B cell (primary cell): ENCODE measurements at regions not wholly inside any gene's neighbourhood (a gene's known extent, or its start where the extent isn't known, plus 50 kb on each side); places are given as distances from the start of the nearest gene placed in this dataset.

Experiments used
- ATAC-seq: fragments of 200-7000 bp; cut with Tn5 transposase; one replicate; pipeline ENCODE4 v1.10.0; 2021; ENCODE audit warnings: low read depth, mild to moderate bottlenecking, moderate number of reproducible peaks, moderate library complexity
- CTCF ChIA-PET: fragments of 350-600 bp; sonication (Branson Sonifier 250); formaldehyde crosslinking; loops from one replicate; lab custom pipeline; 2021; ENCODE audit warnings: antibody characterized with exemption, inconsistent platforms; lab: Charles Lee
- POLR2A ChIA-PET: fragments of 350-600 bp; sonication (Branson Sonifier 250); formaldehyde crosslinking; loops from one replicate; lab custom pipeline; 2021; ENCODE audit warnings: antibody characterized with exemption; lab: Charles Lee
- DNase-seq: peaks from one replicate; pipeline ENCODE4 v3.0.0; 2013
- H2AFZ ChIP-seq: 2 replicates; pipeline ENCODE4 v1.6.1; 2012; ENCODE audit warnings: mild to moderate bottlenecking, low read depth, low read length; ENCODE audit not compliant: insufficient read depth, poor library complexity, severe bottlenecking
- H3K27ac ChIP-seq, 2 donors: 1 replicate in 1 of 2; 2 replicates in 1 of 2; pipeline ENCODE4 v1.5.1; 2012 to 2013; ENCODE audit warnings: low read length in 2 of 2, mild to moderate bottlenecking in 2 of 2, moderate library complexity in 1 of 2
- H3K27me3 ChIP-seq, 4 experiments: fragments of 200-600 bp in 1 of 4; sonication (generic) in 1 of 4; replicated peaks in 1 of 4; 1 replicate in 2 of 4; 2 replicates in 2 of 4; pipeline versions ENCODE4 v1.6.1 to v1.7.0; 2013 to 2016; ENCODE audit warnings: low read length in 3 of 4, mild to moderate bottlenecking in 2 of 4, mixed read lengths in 1 of 4, moderate library complexity in 1 of 4; ENCODE audit not compliant: insufficient read depth in 4 of 4, control insufficient read depth in 3 of 4; ENCODE audit errors: control extremely low read depth in 1 of 4
- H3K36me3 ChIP-seq, 2 experiments: replicated peaks in 1 of 2; 1 replicate in 1 of 2; 2 replicates in 1 of 2; pipeline versions ENCODE4 v1.6.1 to v1.7.1; 2013; ENCODE audit warnings: low read length in 1 of 2; ENCODE audit not compliant: insufficient read depth in 2 of 2, control insufficient read depth in 1 of 2; ENCODE audit errors: control extremely low read depth in 1 of 2, extremely low read depth in 1 of 2
- H3K4me1 ChIP-seq, 2 donors: fragments of 200-600 bp in 1 of 2; sonication (generic) in 1 of 2; 1 replicate in 1 of 2; 2 replicates in 1 of 2; pipeline versions ENCODE4 v1.5.1 to v1.6.1; 2013 to 2017; ENCODE audit warnings: low read length in 2 of 2; ENCODE audit not compliant: control insufficient read depth in 2 of 2, insufficient read depth in 2 of 2
- H3K4me2 ChIP-seq: replicated peaks from 2 replicates; pipeline ENCODE3; 2012; ENCODE audit warnings: mild to moderate bottlenecking, low read depth, low read length; ENCODE audit not compliant: poor library complexity, severe bottlenecking
- H3K4me3 ChIP-seq, 5 experiments: fragments of 200-600 bp in 1 of 5; sonication (generic) in 1 of 5; 1 replicate in 3 of 5; 2 replicates in 2 of 5; pipeline versions ENCODE4 v1.5.1 to v1.7.0; 2011 to 2016; ENCODE audit warnings: low read length in 4 of 5, mild to moderate bottlenecking in 4 of 5, low read depth in 2 of 5, control low read depth in 1 of 5, moderate library complexity in 1 of 5; ENCODE audit not compliant: insufficient read depth in 1 of 5; ENCODE audit errors: control extremely low read depth in 1 of 5, extremely low read depth in 1 of 5
- H3K79me2 ChIP-seq: fragments of 200-600 bp; sonication (generic); one replicate; pipeline ENCODE4 v1.6.0; 2016; ENCODE audit warnings: low read length; ENCODE audit not compliant: control insufficient read depth, insufficient read depth
- H3K9ac ChIP-seq: fragments of 200-600 bp; sonication (generic); 2 replicates; pipeline ENCODE4 v1.6.1; 2017; ENCODE audit warnings: mild to moderate bottlenecking, low read length, moderate library complexity
- H3K9me3 ChIP-seq, 3 donors: one replicate each; pipeline versions ENCODE4 v1.6.1 to v1.7.1; 2013; ENCODE audit warnings: low read length in 2 of 3; ENCODE audit not compliant: control insufficient read depth in 2 of 3, insufficient read depth in 1 of 3; ENCODE audit errors: control extremely low read depth in 1 of 3
- H4K20me1 ChIP-seq: 2 replicates; pipeline ENCODE4 v1.6.0; 2012; ENCODE audit warnings: mild to moderate bottlenecking, low read length; ENCODE audit not compliant: insufficient read depth, control insufficient read depth, poor library complexity, severe bottlenecking
- H3K27ac Mint-ChIP-seq: one replicate; pipeline ENCODE4 v1.8.0; 2021; ENCODE audit warnings: mixed read lengths
- H3K27me3 Mint-ChIP-seq: one replicate; pipeline ENCODE4 v1.8.0; 2021; ENCODE audit warnings: mixed read lengths
- H3K4me1 Mint-ChIP-seq: one replicate; pipeline ENCODE4 v1.8.0; 2021; ENCODE audit warnings: mixed read lengths
- H3K4me3 Mint-ChIP-seq: one replicate; pipeline ENCODE4 v1.8.0; 2021; ENCODE audit warnings: mixed read lengths
- H3K9me3 Mint-ChIP-seq: one replicate; pipeline ENCODE4 v1.8.0; 2022; ENCODE audit warnings: mixed read lengths; ENCODE audit not compliant: insufficient read depth
- EZH2 ChIP-seq: IDR thresholded peaks from 2 replicates; pipeline ENCODE4 v1.6.1; 2012; ENCODE audit warnings: borderline replicate concordance, low read depth, mild to moderate bottlenecking, moderate library complexity, low read length; ENCODE audit not compliant: insufficient read depth, poor library complexity, severe bottlenecking
- WGBS: methylation state at CpG from one replicate; pipeline ENCODE4 v1.1.5; 2013; ENCODE audit warnings: missing lambda C conversion rate; ENCODE audit not compliant: insufficient coverage; 5-methylcytosine and 5-hydroxymethylcytosine counted together
- intact Hi-C: fragments of 100-400 bp; cut with micrococcal nuclease; formaldehyde crosslinking; loops from one replicate; pipeline ENCODE4 v1.10.0; 2022
- TF ChIP-seq, protein P1 (sequence below): fragments of 200-600 bp; IDR thresholded peaks from one replicate; pipeline ENCODE4 v1.8.0; 2022; ENCODE audit warnings: antibody characterized with exemption, mild to moderate bottlenecking

DNA sequence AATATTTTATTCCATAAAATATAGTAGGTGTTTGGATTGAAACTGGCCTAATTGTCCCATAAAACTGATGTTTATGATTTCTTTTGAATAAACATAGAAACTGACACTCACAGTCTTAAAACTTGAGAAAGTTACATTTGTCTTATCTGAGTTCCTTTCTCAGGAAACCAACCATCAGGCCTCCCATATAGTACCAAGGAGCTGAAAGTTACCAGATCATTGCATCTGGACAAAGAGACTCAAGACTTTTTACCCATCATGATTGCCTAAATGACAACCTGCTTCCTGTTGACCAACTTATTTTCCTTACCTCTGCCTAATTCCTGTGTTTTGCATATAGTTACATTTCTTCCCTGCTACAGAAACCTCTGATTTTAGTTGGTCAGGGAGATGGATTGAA lies 137.0 kb upstream of the XPO1 start:
- intact Hi-C loops = no loop called here
- H3K79me2 ChIP-seq = no peaks in the 10 kb centered on the region
- no peak overlapping the region for H2AFZ ChIP-seq
- Mint-ChIP-seq H3K27ac (no peak overlapping the region), H3K4me3 (no peak overlapping the region), H3K27me3 (peaks cover 7% of the 10 kb centered on the region), H3K4me1 (peaks cover 14% of the 10 kb centered on the region), H3K9me3 (peaks cover 13% of the 10 kb centered on the region)
- ChIA-PET CTCF (no interaction called here), POLR2A (no interaction called here)
- ATAC-seq = no peak
- H3K36me3 ChIP-seq = no peaks in the 10 kb centered on the region
- TF ChIP-seq, protein P1, sequence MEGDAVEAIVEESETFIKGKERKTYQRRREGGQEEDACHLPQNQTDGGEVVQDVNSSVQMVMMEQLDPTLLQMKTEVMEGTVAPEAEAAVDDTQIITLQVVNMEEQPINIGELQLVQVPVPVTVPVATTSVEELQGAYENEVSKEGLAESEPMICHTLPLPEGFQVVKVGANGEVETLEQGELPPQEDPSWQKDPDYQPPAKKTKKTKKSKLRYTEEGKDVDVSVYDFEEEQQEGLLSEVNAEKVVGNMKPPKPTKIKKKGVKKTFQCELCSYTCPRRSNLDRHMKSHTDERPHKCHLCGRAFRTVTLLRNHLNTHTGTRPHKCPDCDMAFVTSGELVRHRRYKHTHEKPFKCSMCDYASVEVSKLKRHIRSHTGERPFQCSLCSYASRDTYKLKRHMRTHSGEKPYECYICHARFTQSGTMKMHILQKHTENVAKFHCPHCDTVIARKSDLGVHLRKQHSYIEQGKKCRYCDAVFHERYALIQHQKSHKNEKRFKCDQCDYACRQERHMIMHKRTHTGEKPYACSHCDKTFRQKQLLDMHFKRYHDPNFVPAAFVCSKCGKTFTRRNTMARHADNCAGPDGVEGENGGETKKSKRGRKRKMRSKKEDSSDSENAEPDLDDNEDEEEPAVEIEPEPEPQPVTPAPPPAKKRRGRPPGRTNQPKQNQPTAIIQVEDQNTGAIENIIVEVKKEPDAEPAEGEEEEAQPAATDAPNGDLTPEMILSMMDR = no peak
- no peak for TF ChIP-seq EZH2
- peaks cover 5% of the 10 kb centered on the region in 2 donors for H3K4me1 ChIP-seq
- H3K9me3 ChIP-seq = peaks cover 0 to 27% (median 19%) of the 10 kb centered on the region in 3 donors
- no peaks in the 10 kb centered on the region for H4K20me1 ChIP-seq
- no peak overlapping the region for H3K4me3 ChIP-seq
- no peak for DNase-seq
- H3K4me2 ChIP-seq = no peak overlapping the region
- H3K27ac ChIP-seq = no peak overlapping the region
- H3K27me3 ChIP-seq = no peaks in the 10 kb centered on the region
- no peak overlapping the region for H3K9ac ChIP-seq

GRCh38 chr2:61671561-61672315 lies 133.6 kb upstream of the XPO1 start:
- Histone ChIP-seq H3K27me3 (no peaks in the 10 kb centered on the region), H3K4me3 (peak overlapping the region in 1 of 5 experiments; percentile 57), H3K79me2 (no peaks in the 10 kb centered on the region), H2AFZ (peak overlapping the region; percentile 75), H4K20me1 (no peaks in the 10 kb centered on the region), H3K4me1 (peaks cover 5% of the 10 kb centered on the region in 2 donors), H3K4me2 (peak overlapping the region; percentile 65), H3K9me3 (peaks cover 0 to 19% (median 17%) of the 10 kb centered on the region in 3 donors), H3K9ac (peak overlapping the region; percentile 62), H3K36me3 (no peaks in the 10 kb centered on the region), H3K27ac (no peak overlapping the region)
- intact Hi-C loops = no loop called here
- peaks cover 15% of the 10 kb centered on the region for H3K4me1 Mint-ChIP-seq
- POLR2A ChIA-PET = no interaction called here
- TF ChIP-seq EZH2 = no peak
- TF ChIP-seq, protein P1 = no peak
- ATAC-seq (no peak), DNase-seq (no peak)
- WGBS = 94% methylated on average over 4 of the region's 5 CpGs
- no peaks in the 10 kb centered on the region for H3K27me3 Mint-ChIP-seq
- peak overlapping the region; percentile 63 for H3K4me3 Mint-ChIP-seq
- H3K9me3 Mint-ChIP-seq = peaks cover 13% of the 10 kb centered on the region
- CTCF ChIA-PET = interaction anchor here (0.9 kb wide), 1 partner anchor 14 kb away, joined by 3 read pairs; no protein-coding TSS in a partner anchor
- no peak overlapping the region for H3K27ac Mint-ChIP-seq
